Activated naive CD4-positive, alpha-beta T cell treated with anti-CD3 and anti-CD28 coated beads for 36 hours (primary cell): ENCODE measurements at regions not wholly inside any gene's neighbourhood (a gene's known extent, or its start where the extent isn't known, plus 50 kb on each side); places are given as distances from the start of the nearest gene placed in this dataset.
"Not testable (repeated sequence)": the region's sequence is repeated elsewhere in the genome, so short reads cannot be mapped to it uniquely, and the experiment has no call there.

ENCODE experiments used
- CTCF ChIA-PET: fragments of 350-600 bp; sonication (Branson Sonifier 250); formaldehyde crosslinking; loops from one replicate; lab custom pipeline; 2021; ENCODE audit warnings: antibody characterized with exemption; lab: Charles Lee
- DNase-seq: peaks from one replicate; pipeline ENCODE4 v3.0.0-alpha.2; 2020
- H3K27ac Mint-ChIP-seq: one replicate; pipeline ENCODE4 v1.8.0; 2021; ENCODE audit warnings: mild to moderate bottlenecking, mixed read lengths
- H3K27me3 Mint-ChIP-seq: one replicate; pipeline ENCODE4 v1.8.0; 2021; ENCODE audit warnings: low read depth, mixed read lengths
- H3K36me3 Mint-ChIP-seq: one replicate; pipeline ENCODE4 v1.8.0; 2021; ENCODE audit warnings: low read depth, mixed read lengths
- H3K4me1 Mint-ChIP-seq: one replicate; pipeline ENCODE4 v1.8.0; 2021; ENCODE audit warnings: low read depth, mixed read lengths
- H3K4me3 Mint-ChIP-seq: one replicate; pipeline ENCODE4 v1.8.0; 2021; ENCODE audit warnings: mild to moderate bottlenecking, moderate library complexity, mixed read lengths
- H3K9me3 Mint-ChIP-seq: one replicate; pipeline ENCODE4 v1.8.0; 2021; ENCODE audit warnings: mixed read lengths
- intact Hi-C: fragments of 100-400 bp; cut with micrococcal nuclease; formaldehyde crosslinking; loops from one replicate; pipeline ENCODE4 v1.15.1; 2023

- no peaks in the 10 kb centered on the region for H3K27me3 Mint-ChIP-seq
- H3K9me3 Mint-ChIP-seq = peaks cover 5% of the 10 kb centered on the region
- CTCF ChIA-PET = no interaction called here
- no peaks in the 10 kb centered on the region for H3K36me3 Mint-ChIP-seq
- intact Hi-C loops = no loop called here
- H3K4me1 Mint-ChIP-seq = no peaks in the 10 kb centered on the region
- no peak overlapping the region for H3K27ac Mint-ChIP-seq
- no peak for DNase-seq
- no peak overlapping the region for H3K4me3 Mint-ChIP-seq
Observed at GRCh38 chr16:6803176-6803575, 529.5 kb upstream of the RBFOX1 start.

GRCh38 chr16:6797223-6797622 lies 535.4 kb upstream of the RBFOX1 start:
- no peaks in the 10 kb centered on the region for H3K36me3 Mint-ChIP-seq
- H3K9me3 Mint-ChIP-seq = peaks cover 7% of the 10 kb centered on the region
- H3K27me3 Mint-ChIP-seq = no peaks in the 10 kb centered on the region
- CTCF ChIA-PET = no interaction called here
- intact Hi-C loops = no loop called here
- no peaks in the 10 kb centered on the region for H3K4me1 Mint-ChIP-seq
- no peak for DNase-seq
- no peak overlapping the region for H3K4me3 Mint-ChIP-seq
- no peak overlapping the region for H3K27ac Mint-ChIP-seq

- intact Hi-C loops = no loop called here
- Mint-ChIP-seq H3K27ac (no peak overlapping the region), H3K4me1 (no peaks in the 10 kb centered on the region), H3K27me3 (no peaks in the 10 kb centered on the region), H3K4me3 (no peak overlapping the region), H3K36me3 (no peaks in the 10 kb centered on the region), H3K9me3 (peaks cover 8% of the 10 kb centered on the region)
- no peak for DNase-seq
- CTCF ChIA-PET = no interaction called here
Observed at GRCh38 chr16:6777624-6778023, 555.0 kb upstream of the RBFOX1 start.

- Mint-ChIP-seq H3K27ac (no peak overlapping the region), H3K4me3 (no peak overlapping the region), H3K27me3 (no peaks in the 10 kb centered on the region), H3K9me3 (peaks cover 6% of the 10 kb centered on the region), H3K4me1 (no peaks in the 10 kb centered on the region), H3K36me3 (no peaks in the 10 kb centered on the region)
- CTCF ChIA-PET = no interaction called here
- intact Hi-C loops = no loop called here
- no peak for DNase-seq
Observed at GRCh38 chr16:6775712-6776111, 556.9 kb upstream of the RBFOX1 start.

DNA sequence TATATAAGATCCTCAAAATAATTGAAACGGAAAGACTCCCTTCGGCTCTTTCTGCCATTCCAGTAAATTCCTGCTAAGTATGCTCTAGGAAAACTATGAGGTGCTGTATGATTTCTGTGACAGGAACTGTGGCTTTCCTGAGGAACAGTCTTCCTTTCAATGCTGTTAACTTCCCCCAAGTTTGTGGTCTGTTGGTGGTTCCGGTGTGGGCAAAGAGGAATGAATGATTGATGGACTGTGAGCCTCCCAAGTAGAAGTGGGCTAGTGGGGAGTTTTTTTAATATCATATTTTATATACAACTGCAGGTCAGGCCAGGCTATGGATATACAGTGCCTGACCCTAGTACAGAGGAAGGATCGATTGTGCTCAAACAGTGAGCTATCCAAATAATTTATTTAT lies 560.7 kb upstream of the RBFOX1 start:
- H3K4me3 Mint-ChIP-seq = no peak overlapping the region
- intact Hi-C loops = no loop called here
- H3K27me3 Mint-ChIP-seq = no peaks in the 10 kb centered on the region
- no peak for DNase-seq
- H3K27ac Mint-ChIP-seq = no peak overlapping the region
- peaks cover 2% of the 10 kb centered on the region for H3K9me3 Mint-ChIP-seq
- no peaks in the 10 kb centered on the region for H3K4me1 Mint-ChIP-seq
- CTCF ChIA-PET = no interaction called here
- H3K36me3 Mint-ChIP-seq = no peaks in the 10 kb centered on the region

DNA sequence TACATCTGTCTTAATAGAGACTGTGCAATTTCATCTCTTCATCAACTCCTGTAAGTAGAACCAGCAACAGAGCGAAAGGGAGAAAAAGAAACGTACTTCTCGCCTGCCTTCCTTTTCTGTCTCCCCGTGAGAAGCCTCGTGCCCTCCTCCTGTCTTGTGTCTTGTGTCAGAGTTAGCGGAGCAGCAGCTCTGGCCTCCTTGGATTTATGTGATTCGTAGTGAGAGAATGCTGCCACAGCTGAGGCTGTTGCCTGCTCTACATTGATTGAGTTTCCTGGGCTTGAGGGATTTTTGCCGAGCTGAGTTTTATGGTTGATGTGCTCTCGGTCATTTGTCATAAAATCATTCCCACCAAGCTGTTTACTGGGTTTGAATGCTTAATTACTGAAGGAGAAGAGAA lies 579.1 kb upstream of the RBFOX1 start:
- Mint-ChIP-seq H3K27ac (no peak overlapping the region), H3K4me1 (no peaks in the 10 kb centered on the region), H3K9me3 (peaks cover 3% of the 10 kb centered on the region), H3K27me3 (no peaks in the 10 kb centered on the region), H3K36me3 (no peaks in the 10 kb centered on the region), H3K4me3 (no peak overlapping the region)
- no peak for DNase-seq
- CTCF ChIA-PET = no interaction called here
- intact Hi-C loops = no loop called here

DNA sequence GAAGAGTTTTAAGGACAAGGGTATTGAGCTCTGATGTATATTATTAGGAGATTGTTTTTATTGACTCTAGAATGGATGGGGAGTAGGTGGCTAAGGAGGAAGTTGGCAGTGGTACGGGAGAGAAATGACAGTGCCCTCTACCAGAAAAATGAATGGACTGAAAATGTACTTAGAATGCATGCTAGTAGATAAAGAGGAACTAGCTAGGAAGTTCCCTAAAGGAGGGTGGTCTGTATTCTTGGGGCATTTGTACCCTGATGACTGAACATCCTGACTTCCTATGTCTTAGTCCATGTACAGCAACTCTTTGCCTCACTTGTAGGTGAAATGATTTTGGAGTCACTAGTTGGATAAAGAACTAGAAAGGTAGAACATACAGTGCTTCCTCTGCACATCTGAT lies 581.5 kb upstream of the RBFOX1 start:
- intact Hi-C loops = no loop called here
- H3K36me3 Mint-ChIP-seq = no peaks in the 10 kb centered on the region
- peaks cover 3% of the 10 kb centered on the region for H3K9me3 Mint-ChIP-seq
- no peaks in the 10 kb centered on the region for H3K27me3 Mint-ChIP-seq
- DNase-seq = no peak
- H3K27ac Mint-ChIP-seq = no peak overlapping the region
- CTCF ChIA-PET = no interaction called here
- no peaks in the 10 kb centered on the region for H3K4me1 Mint-ChIP-seq
- H3K4me3 Mint-ChIP-seq = no peak overlapping the region

DNA sequence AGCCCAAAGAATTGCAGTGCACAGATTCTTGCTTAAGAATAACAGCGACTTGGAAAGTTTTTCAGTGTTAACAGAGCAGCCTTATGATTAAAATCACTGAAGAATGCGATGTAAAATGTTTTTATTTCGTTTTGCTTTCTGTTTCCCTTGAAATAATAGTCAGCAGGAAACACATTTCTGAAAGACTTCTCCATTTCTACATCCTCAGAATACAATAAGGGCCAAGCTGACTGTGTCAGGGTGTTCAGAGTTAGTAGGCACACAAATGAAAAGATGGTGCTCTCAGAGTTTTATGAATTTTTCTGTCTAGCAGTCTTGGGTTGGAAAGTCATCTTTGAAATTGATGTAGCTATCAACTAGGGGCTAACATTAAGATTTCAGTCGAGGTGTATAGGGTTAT lies 582.9 kb upstream of the RBFOX1 start:
- H3K27ac Mint-ChIP-seq = no peak overlapping the region
- intact Hi-C loops = no loop called here
- no peaks in the 10 kb centered on the region for H3K27me3 Mint-ChIP-seq
- CTCF ChIA-PET = no interaction called here
- no peaks in the 10 kb centered on the region for H3K4me1 Mint-ChIP-seq
- no peak overlapping the region for H3K4me3 Mint-ChIP-seq
- no peaks in the 10 kb centered on the region for H3K36me3 Mint-ChIP-seq
- no peak for DNase-seq
- H3K9me3 Mint-ChIP-seq = peaks cover 6% of the 10 kb centered on the region

- DNase-seq, H3K4me1 Mint-ChIP-seq, H3K36me3 Mint-ChIP-seq, CTCF ChIA-PET, H3K9me3 Mint-ChIP-seq, H3K27me3 Mint-ChIP-seq, intact Hi-C loops, H3K27ac Mint-ChIP-seq, H3K4me3 Mint-ChIP-seq: not testable (repeated sequence)
Observed at GRCh38 chr16:6736302-6736701, 596.3 kb upstream of the RBFOX1 start.

GRCh38 chr16:6735631-6736030 lies 597.0 kb upstream of the RBFOX1 start:
- no peaks in the 10 kb centered on the region for H3K27me3 Mint-ChIP-seq
- H3K36me3 Mint-ChIP-seq = no peaks in the 10 kb centered on the region
- CTCF ChIA-PET = no interaction called here
- DNase-seq = no peak
- H3K9me3 Mint-ChIP-seq = peaks cover 4% of the 10 kb centered on the region
- intact Hi-C loops = no loop called here
- H3K4me3 Mint-ChIP-seq = no peak overlapping the region
- no peak overlapping the region for H3K27ac Mint-ChIP-seq
- H3K4me1 Mint-ChIP-seq = no peaks in the 10 kb centered on the region

DNA sequence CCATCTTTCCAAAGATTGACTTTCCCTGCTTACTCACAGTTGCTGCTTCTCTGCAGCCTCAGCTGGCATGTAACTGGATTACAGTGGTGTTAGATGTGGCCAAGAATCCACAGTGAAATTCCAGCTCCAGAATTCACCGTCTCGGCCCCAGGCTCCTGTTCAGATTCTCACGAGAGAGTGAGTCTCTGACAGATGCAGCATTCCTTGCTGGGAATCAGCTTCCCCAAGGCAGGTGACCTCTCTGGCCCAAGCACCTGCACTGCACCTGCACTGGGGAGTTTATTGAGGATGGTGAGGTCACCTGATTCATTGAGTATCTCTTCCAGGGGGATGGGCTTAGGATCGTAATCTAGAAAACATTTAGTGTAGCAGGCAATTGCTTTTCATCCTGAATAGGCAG lies 600.5 kb upstream of the RBFOX1 start:
- no peak overlapping the region for H3K4me3 Mint-ChIP-seq
- H3K4me1 Mint-ChIP-seq = no peaks in the 10 kb centered on the region
- no peaks in the 10 kb centered on the region for H3K27me3 Mint-ChIP-seq
- no peaks in the 10 kb centered on the region for H3K36me3 Mint-ChIP-seq
- H3K27ac Mint-ChIP-seq = no peak overlapping the region
- DNase-seq = no peak
- peaks cover 2% of the 10 kb centered on the region for H3K9me3 Mint-ChIP-seq
- intact Hi-C loops = no loop called here
- CTCF ChIA-PET = no interaction called here

DNA sequence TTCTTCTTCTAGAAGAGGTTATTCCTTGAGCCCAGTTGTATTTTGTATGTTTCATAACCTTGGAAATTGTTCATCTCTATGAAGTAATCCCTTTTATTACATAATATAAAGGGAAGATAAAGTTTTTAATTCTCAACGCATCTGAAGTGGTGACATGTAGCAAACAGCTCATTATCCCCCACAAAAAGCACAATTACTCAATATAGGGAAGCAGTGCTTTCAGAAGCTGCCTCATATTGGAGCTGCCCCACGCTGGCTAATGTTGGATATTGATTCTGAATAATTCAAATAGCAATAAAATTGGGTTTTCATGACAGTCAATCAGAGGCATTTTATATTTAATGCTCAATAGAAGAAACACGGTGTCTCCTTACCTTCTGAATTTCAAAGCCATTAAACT lies 604.3 kb upstream of the RBFOX1 start:
- Mint-ChIP-seq H3K27ac (no peak overlapping the region), H3K27me3 (no peaks in the 10 kb centered on the region), H3K4me3 (no peak overlapping the region), H3K4me1 (no peaks in the 10 kb centered on the region), H3K9me3 (peaks cover 3% of the 10 kb centered on the region), H3K36me3 (no peaks in the 10 kb centered on the region)
- CTCF ChIA-PET = no interaction called here
- intact Hi-C loops = no loop called here
- DNase-seq = no peak

DNA sequence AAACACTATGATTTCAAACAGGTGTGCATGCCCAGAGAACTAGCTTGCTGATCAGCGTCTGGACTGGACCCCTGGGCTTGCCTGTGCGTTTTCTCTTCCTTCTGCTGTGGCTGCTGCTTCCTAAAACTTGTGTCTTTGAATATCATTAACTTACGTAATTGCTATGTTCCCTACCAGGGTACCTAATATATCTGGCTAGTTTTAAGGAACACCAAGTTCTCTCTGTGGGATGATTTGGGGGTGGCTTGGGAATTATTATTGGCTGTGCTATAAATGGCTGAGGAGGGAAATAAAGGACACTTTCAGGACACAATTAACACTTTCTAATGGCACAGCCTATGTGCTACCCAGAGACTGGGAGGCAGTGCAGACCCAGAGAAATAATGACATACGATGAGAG lies 606.0 kb upstream of the RBFOX1 start:
- peaks cover 8% of the 10 kb centered on the region for H3K9me3 Mint-ChIP-seq
- CTCF ChIA-PET = no interaction called here
- no peak for DNase-seq
- H3K27me3 Mint-ChIP-seq = no peaks in the 10 kb centered on the region
- H3K4me1 Mint-ChIP-seq = no peaks in the 10 kb centered on the region
- no peaks in the 10 kb centered on the region for H3K36me3 Mint-ChIP-seq
- intact Hi-C loops = no loop called here
- H3K27ac Mint-ChIP-seq = no peak overlapping the region
- H3K4me3 Mint-ChIP-seq = no peak overlapping the region
